Left cardiac atrium (tissue), 4 donors: ENCODE measurements at regions not wholly inside any gene's neighbourhood (a gene's known extent, or its start where the extent isn't known, plus 50 kb on each side); places are given as distances from the start of the nearest gene placed in this dataset.
"Not testable (repeated sequence)": the region's sequence is repeated elsewhere in the genome, so short reads cannot be mapped to it uniquely, and the experiment has no call there.

Experiments used
- ATAC-seq, 2 donors: fragments of 200-7000 bp; cut with Tn5 transposase; one replicate each; pipeline ENCODE4 v1.9.1; 2020; ENCODE audit warnings: mild to moderate bottlenecking in 2 of 2, moderate library complexity in 2 of 2
- DNase-seq: peaks from one replicate; pipeline ENCODE4 v3.0.0-alpha.2; 2020
- intact Hi-C, 2 donors: fragments of 100-400 bp; cut with DNase I; formaldehyde crosslinking; loops; one replicate each; pipeline versions ENCODE4 v1.14.1 to v1.15.1; 2022 to 2023
- donor health status: DM: no; HTN: yes; CAD: no.
- donor health status: DM: no; HTN: yes; CAD: no; lungs with severe emphysema.
- donor health status: DM: yes; HTN: yes; CAD: no.
- donor health status: Dilated cardiomyopathy.

DNA sequence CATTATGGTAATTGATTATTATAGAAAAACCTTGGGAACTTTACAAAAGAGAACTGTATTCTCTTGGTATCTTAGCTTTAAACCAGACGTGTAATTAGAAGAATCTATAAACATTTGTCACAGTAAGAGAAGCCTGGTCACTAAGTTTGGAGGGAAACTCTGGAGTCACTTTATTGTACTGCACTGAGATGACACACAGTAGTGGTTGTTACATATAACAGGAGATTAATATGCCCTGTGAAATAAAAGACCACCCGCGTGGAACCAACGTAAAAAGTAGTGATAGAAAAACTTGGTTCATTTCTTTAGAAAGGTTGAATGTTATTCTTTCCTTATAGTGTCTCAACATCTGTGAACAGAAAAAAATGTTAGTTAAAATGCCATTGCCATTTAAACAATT lies 416.1 kb downstream of the MDFIC start:
- intact Hi-C loops: no loop called here
- ATAC-seq: no peak
- no peak for DNase-seq

DNA sequence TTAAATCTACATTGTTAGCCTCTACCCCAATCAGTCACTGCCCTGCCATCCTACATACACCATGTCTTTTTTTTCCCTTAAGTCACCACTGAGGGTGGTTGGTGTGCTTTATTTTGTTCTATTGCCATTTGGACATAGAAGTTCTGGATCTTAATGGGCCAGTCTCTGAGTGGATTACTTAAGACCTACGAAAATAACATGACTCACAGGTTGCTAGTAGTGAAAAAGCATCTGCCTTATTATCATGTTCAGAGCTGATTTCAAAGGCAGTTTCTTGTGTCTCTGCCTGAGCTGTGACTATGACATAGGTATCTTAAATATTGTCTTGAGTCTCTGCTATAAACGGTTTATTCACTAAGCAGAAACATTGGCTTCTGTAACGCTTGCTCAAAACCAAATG lies 410.8 kb downstream of the MDFIC start:
- ATAC-seq: no peak
- no peak for DNase-seq
- intact Hi-C loops: no loop called here

DNA sequence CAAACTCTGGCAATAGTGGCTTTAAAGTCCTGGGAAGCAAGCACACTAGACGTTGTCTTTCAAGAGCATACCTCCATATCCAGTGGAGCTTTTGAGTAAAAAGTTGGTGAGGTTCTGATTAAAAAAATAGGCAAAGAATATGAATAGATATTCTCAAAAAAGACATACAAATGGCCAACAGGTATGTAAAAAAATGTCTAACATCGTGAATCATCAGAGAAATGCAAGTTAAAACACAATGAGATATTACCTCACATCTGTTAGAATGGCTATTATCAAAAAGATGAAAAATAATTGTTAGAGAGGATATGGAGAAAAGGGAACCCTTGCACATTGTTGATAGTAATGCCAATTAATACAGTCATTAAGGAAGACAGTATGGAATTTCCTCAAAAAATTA lies 407.1 kb downstream of the MDFIC start:
- DNase-seq: no peak
- no peak for ATAC-seq
- intact Hi-C loops: no loop called here

DNA sequence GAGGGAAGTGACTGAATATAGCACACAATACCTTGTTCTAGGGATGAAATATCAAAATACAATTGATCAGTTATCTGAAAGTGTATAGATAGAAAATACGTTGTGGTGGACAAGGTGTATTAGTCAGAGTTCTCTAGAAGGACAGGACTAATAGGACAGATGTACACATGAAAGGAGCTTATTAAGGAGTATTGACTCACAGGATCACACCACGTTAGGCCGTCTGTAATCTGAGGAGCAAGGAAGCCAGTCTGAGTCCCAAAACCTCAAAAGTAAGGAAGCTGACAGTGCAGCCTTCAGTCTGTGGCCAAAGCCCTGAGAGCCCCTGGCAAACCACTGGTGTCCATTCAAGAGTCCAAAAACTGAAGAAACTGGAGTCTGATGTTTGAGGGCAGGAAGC lies 406.1 kb downstream of the MDFIC start:
- intact Hi-C loops: no loop called here
- DNase-seq: no peak
- ATAC-seq: no peak

DNA sequence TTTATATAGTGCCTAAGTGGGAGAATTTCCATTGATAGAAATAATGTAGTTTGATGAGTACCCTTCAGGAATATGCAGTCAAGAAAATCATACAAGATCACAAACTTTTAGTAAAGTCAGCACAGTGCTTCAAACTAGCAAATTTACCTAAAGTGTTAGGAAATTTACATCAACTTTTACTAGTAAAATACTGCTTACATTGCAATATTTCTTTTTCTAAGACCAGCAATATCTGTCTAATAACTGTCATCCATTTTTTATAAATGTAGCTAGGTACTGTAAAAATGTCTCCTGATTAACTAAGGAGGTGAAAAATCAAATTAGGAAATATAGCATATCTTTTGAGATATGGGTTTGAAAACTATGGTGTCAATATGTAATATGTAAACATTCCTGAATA lies 405.4 kb downstream of the MDFIC start:
- no peak for DNase-seq
- intact Hi-C loops: no loop called here
- ATAC-seq: no peak

DNA sequence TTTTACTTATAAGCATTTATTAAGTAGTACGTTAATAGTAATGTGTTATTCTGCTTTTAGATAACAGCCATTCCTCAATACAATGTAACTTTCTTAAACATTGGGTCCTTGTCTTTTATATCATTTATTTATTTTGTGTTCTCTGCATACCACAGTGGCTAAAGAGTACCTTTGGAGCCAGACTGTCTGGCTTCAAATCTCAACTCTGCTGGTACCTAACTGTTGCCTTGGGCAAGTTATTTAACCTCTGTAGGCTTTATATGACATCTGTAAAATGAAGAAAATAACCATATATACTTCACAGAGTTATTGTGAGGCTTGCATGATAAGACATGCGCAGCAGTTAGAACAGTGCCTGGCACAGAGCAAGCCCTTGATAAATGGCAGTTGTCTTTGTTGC lies 397.6 kb downstream of the MDFIC start:
- DNase-seq: no peak
- intact Hi-C loops: no loop called here
- no peak for ATAC-seq

DNA sequence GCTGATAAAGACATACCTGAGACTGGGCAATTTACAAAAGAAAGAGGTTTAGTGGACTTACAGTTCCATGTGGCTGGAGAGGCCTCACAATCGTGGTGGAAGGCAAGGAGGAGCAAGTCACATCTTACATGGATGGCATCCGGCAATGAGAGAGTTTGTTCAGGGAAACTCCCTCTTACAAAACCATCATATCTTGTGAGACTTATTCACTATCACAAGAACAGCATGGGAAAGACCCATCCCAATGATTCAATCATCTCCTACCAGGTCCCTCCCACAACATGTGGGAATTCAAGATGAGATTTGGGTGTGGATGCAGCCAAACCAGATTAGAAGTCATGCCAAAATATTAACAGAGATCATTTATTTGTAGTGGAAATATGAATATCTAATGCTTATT lies 388.4 kb downstream of the MDFIC start:
- ATAC-seq, DNase-seq, intact Hi-C loops: not testable (repeated sequence)

DNA sequence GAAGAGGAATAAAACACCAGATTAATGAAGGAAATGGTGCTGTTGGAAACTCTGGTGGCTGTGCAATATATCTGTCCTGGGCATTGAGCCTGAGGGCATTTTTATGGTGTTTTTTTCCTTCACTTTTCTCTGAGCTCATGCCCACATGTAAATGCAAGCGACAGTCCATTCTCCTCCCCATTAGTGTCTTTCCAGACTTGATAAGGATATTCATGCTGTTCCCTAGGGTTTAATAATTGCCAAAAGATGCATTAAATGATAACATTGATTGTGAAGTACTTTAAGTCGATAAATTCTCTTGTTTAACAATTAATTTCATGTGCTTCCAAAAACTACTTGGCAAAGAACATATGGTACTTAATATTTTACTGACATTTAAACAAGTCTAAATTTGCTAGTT lies 384.7 kb downstream of the MDFIC start:
- intact Hi-C loops: no loop called here
- DNase-seq: no peak
- no peak for ATAC-seq

DNA sequence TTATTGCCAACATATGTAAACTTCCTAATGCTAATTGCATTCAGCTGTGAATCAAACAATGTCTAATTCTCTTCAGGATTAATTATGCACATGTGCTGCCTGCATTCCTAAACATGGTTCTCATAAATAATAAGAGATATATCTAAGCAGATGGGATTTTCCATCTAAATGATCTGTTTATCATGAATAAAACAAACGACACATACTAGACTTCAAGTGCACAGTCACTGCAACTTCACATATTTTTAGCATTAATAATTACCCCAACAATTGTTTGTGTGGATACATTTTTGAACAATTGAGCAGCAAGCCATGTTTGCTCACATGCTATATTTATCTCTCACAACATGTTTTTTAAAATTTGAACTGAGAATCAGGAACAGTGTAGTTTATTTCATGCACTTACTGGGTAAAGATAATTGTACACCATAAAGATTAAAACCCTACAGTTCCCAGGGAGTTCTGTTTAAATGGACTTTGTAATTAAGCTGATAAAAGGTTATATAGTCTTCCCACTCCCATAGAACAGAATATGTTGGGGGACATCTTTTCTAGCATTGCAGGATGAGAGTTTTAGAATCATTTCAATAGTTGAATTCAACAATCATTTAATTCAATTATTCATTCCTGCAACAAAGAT lies 378.5 kb downstream of the MDFIC start:
- DNase-seq (no peak), ATAC-seq (no peak)
- intact Hi-C loops: no loop called here

DNA sequence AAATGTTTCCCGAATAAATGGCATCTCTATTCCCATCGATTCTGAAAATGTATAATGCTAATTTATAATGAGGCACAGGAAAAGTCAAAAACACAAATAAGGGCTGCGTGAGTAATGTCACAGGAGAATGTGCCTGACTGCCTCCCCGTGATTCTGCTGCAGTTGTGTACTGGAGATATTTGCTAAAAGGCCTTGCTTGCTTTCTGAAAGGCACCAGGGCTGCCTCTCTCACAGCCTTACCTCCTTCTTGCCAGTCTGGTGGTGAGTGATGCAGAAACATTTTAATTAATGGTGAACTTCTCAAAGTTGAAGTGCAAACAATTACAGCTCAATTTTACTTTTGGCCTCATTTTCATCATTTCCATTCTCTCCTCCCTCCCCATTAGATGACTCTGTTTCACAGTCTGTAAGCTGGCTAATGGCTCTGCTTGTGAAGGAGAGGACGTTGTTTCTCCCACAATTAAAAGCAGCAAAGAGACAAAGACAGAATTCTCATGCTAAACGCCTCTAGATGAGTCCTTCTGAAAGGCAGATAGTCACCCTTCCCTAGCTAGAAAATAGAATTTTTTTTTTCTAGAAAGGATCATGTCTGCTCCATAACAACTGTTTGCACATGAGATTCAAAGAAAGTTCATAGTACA lies 377.6 kb downstream of the MDFIC start:
- DNase-seq: no peak
- no peak for ATAC-seq
- intact Hi-C loops: no loop called here

DNA sequence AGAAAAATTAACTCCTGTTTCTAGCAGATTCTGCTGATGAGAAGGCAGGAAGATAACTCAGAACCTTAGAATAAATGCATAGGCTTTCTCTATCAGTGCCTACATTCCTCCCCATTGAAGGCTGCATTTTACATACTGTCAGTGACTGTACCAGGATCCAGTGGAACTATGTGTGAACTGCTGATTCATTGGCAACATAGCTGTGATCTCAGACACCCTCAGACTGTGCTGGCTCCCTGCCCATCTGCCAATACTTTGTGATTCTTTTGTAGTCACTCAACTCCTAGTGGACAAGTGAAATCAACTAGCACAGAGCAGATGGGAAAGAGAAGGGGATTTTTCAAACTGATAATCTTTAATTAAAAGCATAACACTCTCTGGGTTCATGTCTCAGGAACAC lies 375.8 kb downstream of the MDFIC start:
- peak; percentile 23 for DNase-seq
- intact Hi-C loops: no loop called here
- peak; percentile 19 to 45 for ATAC-seq

DNA sequence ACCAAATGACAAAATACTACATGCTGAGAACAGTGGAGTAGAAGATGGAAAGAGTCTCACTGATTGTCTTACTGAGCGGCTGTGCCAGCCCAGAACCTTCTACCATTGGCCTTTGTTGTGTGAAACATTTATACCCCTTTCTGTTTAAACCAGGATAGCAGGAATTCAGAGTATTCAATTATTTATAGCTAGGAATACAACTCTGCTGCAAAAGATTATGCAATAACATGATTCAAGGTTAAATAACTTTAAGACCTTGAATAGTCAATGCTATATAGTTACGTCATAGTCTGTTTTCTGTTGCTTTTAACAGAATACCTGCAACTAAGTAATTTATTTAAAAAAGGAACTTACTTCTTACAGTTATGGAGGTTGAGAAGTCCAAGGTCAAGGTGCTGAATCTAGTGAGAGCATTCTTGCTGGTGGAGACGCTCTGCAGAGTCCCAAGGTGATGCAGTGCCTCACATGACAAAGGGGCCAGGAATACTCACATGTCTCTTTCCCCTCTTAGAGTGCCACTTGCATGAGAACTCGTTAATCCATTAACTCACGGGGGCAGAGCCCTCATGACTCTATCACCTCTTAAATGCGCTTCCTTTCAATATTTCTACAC lies 371.8 kb downstream of the MDFIC start:
- DNase-seq (no peak), ATAC-seq (no peak)
- intact Hi-C loops: no loop called here

DNA sequence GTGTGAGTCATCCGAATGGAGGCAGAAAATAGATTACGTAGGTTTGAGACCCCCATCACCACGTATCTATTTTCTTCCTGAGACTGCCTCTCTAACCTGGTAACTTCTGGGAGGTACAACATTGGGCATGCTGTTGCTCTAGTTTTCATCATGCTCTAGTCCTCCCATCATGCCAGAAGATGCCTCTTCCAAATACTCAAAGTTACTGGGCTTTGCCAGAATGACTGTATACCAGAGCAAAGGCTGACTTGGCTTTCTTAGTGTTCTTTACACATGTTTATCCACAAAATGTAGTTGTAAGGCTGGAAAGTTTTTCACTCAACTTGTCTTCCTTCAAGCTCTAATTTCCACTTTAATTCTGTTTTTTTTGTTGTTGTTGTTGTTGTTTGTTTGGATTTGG lies 370.5 kb downstream of the MDFIC start:
- DNase-seq: no peak
- intact Hi-C loops: no loop called here
- no peak for ATAC-seq

DNA sequence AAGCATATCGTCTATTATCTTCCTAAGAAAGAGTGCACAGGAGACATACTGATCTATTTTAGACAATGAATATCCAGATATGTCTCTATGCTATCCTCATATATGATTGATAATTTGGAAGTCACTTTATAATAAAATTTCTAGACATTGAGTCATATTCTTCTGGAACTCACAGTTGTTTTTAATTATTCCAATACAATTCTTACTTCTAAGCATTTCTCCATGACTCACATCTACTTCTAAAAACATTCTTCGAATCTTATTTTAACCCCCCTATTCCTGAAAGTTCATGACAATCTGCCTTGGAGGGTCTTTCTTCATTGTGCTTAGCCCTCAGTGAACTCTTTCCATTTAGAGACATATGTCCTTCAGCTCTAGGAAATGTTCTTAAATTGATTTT lies 368.1 kb downstream of the MDFIC start:
- intact Hi-C loops: no loop called here
- ATAC-seq: no peak
- DNase-seq: no peak

DNA sequence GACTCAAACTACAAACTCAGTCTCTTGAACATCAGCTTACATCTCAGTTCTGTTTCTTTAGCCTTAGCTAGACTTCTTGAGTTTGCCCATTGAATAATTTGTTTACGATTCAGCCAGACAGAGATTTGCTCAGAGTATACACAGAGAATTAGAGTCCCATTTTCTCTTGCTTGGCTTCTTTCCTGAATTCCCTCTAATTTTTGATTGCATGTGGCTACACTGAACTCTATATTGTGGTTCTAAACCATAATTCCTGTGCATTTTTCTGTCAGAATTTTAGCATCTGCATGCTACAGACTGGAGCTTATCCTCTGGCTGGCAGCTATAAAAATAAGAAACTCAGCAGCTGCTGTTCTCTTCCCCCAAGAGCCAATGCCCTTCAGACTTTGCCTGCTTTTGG lies 354.9 kb downstream of the MDFIC start:
- ATAC-seq: no peak
- no peak for DNase-seq
- intact Hi-C loops: no loop called here

DNA sequence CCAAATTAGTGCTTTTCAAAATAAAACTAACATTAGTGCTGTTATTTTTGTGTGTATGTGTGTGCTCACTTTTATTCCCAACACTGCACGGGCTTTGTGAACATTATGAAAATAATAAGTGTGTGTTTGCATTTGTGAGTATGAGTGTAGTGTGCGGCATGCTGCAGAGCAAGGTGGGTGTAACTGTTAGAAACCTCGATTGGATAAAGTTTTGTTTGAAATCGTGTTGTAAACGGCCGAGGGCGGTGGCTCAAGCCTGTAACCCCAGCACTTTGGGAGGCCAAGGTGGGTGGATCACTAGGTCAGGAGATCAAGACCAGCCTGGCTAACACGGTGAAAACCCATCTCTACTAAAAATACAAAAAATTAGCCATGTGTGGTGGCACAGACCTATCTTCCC lies 352.0 kb downstream of the MDFIC start:
- ATAC-seq, DNase-seq, intact Hi-C loops: not testable (repeated sequence)

DNA sequence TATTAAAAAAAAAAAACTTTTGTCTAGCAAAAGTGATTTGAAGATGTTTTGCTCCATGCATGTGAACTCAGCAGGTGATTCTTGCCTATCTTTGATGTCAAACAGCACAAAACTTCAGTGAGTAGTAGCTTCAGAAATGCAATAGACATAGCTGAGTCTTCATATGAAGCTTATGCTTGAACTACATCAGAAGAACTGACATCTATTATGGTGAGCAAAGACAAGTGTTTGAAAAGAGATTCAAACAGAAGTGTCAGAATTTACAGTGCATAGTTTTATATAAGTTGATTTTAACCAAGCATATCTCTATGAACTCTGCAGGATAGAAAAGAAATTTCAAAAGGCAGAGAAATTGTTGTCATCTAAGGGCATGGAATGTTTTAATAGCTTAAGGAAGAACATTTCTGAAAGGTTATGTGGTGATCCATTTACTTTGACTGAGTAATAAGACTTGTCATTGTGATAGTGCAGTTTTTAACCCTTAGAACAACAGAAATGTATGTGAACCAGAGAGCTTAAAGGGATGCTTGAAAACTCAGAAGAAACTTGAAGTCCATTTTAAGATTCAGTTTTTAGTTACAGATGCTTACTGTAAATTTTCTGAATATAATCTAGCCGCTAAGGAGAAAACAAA lies 351.4 kb downstream of the MDFIC start:
- intact Hi-C loops: no loop called here

DNA sequence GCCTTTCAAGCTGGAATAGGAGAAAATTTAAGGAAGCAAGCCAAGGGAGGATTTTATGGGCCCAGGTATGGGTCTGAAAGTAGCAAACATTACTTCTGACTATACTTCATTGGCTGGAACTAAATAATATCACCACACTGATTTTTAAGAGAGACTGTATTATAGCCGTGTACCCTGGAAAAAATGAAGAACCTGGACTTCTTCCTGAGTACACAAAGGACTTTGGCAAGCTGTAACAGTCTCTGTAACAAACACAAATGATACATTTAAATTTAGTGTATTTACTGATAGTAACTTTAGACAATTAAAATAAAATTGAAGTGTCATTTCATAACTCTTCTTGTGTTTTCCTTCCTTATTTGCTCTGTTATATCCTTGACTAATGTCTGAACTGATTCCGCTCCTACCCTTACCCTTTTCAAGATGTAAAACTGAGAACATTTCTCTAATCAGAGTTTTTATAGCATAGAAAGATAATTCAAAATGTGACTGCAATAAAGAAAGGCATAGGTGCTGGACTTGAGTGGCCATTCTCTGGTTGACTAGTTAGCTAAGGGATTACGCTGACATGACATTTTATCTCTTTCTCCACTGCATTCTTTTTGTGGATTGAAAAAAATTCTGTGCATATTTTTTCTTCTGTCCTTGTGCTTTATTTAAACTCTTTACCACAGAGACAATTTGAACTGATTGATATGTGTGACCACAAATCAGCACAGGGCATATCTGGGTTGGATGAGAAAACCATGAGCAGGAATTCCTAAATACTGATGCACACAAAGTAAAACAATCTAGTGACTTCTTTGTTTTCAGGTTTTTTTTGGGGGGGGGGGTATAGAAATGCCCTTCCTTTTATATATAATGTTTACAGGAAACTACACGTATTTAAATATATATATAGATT lies 349.7 kb downstream of the MDFIC start:
- intact Hi-C loops: no loop called here
- ATAC-seq (no peak), DNase-seq (no peak)

More for the DNA sequence above, 351.4 kb downstream of the MDFIC start:
- DNase-seq (no peak), ATAC-seq (no peak)

DNA sequence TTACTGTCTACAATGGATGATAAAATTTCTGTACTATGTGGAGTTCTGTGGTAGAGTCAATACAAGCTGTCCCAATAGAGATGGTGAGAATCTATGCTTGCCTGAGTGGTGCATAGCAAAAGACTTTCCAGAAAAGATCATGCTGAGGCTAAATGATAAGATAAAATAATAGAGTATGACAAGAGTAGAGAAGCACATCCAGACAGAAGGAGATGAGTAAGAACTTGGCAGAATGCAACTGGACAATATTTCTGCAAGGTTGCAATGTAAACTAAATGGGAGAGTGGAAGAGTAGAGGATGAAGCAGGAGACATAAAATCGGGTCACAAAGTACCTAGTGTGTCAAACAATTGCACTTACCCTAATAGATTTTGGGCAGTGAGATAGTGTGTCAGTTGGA lies 347.6 kb downstream of the MDFIC start:
- intact Hi-C loops: no loop called here
- no peak for ATAC-seq

DNA sequence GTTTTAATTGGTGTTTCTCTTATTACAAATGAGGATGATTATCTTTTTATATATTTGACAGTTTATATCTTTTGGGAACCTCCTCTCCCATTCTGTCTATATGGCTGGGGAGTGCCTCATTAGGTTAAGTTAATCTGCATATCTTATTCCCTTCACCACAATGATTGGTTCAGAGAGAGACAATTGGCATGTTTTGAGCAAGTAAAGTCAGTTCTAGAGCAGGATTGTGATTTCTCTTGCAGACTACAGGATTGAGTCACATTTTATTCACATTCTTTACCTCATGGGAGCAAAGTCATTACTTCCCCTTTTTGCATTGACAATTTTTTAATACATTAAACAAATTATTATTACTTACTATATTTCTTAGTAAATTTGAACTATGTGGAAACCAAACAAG lies 345.6 kb downstream of the MDFIC start:
- intact Hi-C loops: no loop called here
- ATAC-seq: no peak

More for the DNA sequence above, 347.6 kb downstream of the MDFIC start:
- DNase-seq: no peak

More for the DNA sequence above, 345.6 kb downstream of the MDFIC start:
- DNase-seq: no peak
